H9 (cell line): ENCODE measurements at regions not wholly inside any gene's neighbourhood (a gene's known extent, or its start where the extent isn't known, plus 50 kb on each side); places are given as distances from the start of the nearest gene placed in this dataset.

Source experiments
- DNase-seq: peaks from one replicate; pipeline ENCODE4 v3.0.0-alpha.2; 2017
- H2AFZ ChIP-seq: one replicate; pipeline ENCODE4 v1.6.1; 2013; ENCODE audit warnings: mild to moderate bottlenecking, low read length, control low read depth, moderate library complexity
- H2AK5ac ChIP-seq: 2 replicates; pipeline ENCODE4 v1.6.1; 2013; ENCODE audit warnings: low read length, control low read depth, mixed read lengths; ENCODE audit not compliant: insufficient read length
- H2BK120ac ChIP-seq: one replicate; pipeline ENCODE4 v1.6.1; 2013; ENCODE audit warnings: low read depth, mild to moderate bottlenecking, low read length, control low read depth, inconsistent platforms; ENCODE audit not compliant: poor library complexity, severe bottlenecking
- H2BK12ac ChIP-seq: 2 replicates; pipeline ENCODE4 v1.6.1; 2013; ENCODE audit warnings: low read length, control low read depth, mixed read lengths, low read depth; ENCODE audit not compliant: insufficient read length
- H2BK15ac ChIP-seq: 2 replicates; pipeline ENCODE4 v1.6.1; 2013; ENCODE audit warnings: low read depth, low read length, control low read depth
- H2BK20ac ChIP-seq: one replicate; pipeline ENCODE4 v1.6.1; 2013; ENCODE audit warnings: low read depth, mild to moderate bottlenecking, low read length, control low read depth, inconsistent platforms; ENCODE audit not compliant: poor library complexity, severe bottlenecking
- H2BK5ac ChIP-seq: 2 replicates; pipeline ENCODE4 v1.6.1; 2013; ENCODE audit warnings: low read length, control low read depth, mixed read lengths; ENCODE audit not compliant: insufficient read length
- H3K14ac ChIP-seq: 2 replicates; pipeline ENCODE4 v1.6.1; 2013; ENCODE audit warnings: low read length, control low read depth; ENCODE audit not compliant: insufficient read depth
- H3K18ac ChIP-seq: 2 replicates; pipeline ENCODE4 v1.6.1; 2013; ENCODE audit warnings: low read depth, mild to moderate bottlenecking, mixed read lengths, low read length, control low read depth; ENCODE audit not compliant: insufficient read length
- H3K23ac ChIP-seq: 2 replicates; pipeline ENCODE4 v1.6.1; 2013; ENCODE audit warnings: low read length, control low read depth, mixed read lengths, low read depth; ENCODE audit not compliant: insufficient read length
- H3K23me2 ChIP-seq: 2 replicates; pipeline ENCODE4 v1.6.1; 2013; ENCODE audit warnings: low read depth, mild to moderate bottlenecking, mixed read lengths, low read length, control low read depth; ENCODE audit not compliant: insufficient read length, poor library complexity, severe bottlenecking
- H3K27ac ChIP-seq: 2 replicates; pipeline ENCODE4 v1.5.1; 2013; ENCODE audit warnings: low read length, control low read depth, mixed read lengths, low read depth; ENCODE audit not compliant: insufficient read length
- H3K27me3 ChIP-seq: 2 replicates; pipeline ENCODE4 v1.6.1; 2013; ENCODE audit warnings: low read length, control low read depth, inconsistent platforms; ENCODE audit not compliant: insufficient read depth
- H3K4ac ChIP-seq: 2 replicates; pipeline ENCODE4 v1.6.1; 2013; ENCODE audit warnings: low read depth, mild to moderate bottlenecking, control low read depth, inconsistent platforms, low read length, moderate library complexity
- H3K4me1 ChIP-seq: 2 replicates; pipeline ENCODE4 v1.6.1; 2013; ENCODE audit warnings: low read length, control low read depth, inconsistent platforms; ENCODE audit not compliant: insufficient read depth
- H3K4me2 ChIP-seq: 2 replicates; pipeline ENCODE4 v1.6.1; 2013; ENCODE audit warnings: low read length, control low read depth, mixed read lengths; ENCODE audit not compliant: insufficient read length, insufficient read depth
- H3K56ac ChIP-seq: 2 replicates; pipeline ENCODE4 v1.6.1; 2013; ENCODE audit warnings: low read depth, mild to moderate bottlenecking, mixed read lengths, low read length, control low read depth; ENCODE audit not compliant: insufficient read length
- H3K79me1 ChIP-seq: 2 replicates; pipeline ENCODE4 v1.6.1; 2013; ENCODE audit warnings: low read depth, mild to moderate bottlenecking, moderate library complexity, low read length, control low read depth, inconsistent platforms; ENCODE audit not compliant: insufficient read depth, poor library complexity, severe bottlenecking
- H3K79me2 ChIP-seq: 2 replicates; pipeline ENCODE4 v1.6.1; 2013; ENCODE audit warnings: low read length, control low read depth, inconsistent platforms; ENCODE audit not compliant: insufficient read depth
- H3K9ac ChIP-seq: 2 replicates; pipeline ENCODE4 v1.6.1; 2013; ENCODE audit warnings: low read length, control low read depth, mixed read lengths; ENCODE audit not compliant: insufficient read length; ENCODE audit errors: extremely low read depth
- H3K9me3 ChIP-seq: one replicate; pipeline ENCODE4 v1.6.1; 2013; ENCODE audit warnings: low read depth, low read length, inconsistent platforms; ENCODE audit not compliant: control insufficient read depth
- H3T11ph ChIP-seq: one replicate; pipeline ENCODE4 v1.6.1; 2013; ENCODE audit warnings: mild to moderate bottlenecking, low read length, control low read depth, inconsistent platforms
- H4K20me1 ChIP-seq: one replicate; pipeline ENCODE4 v1.6.1; 2013; ENCODE audit not compliant: control insufficient read depth, insufficient read length, insufficient read depth
- H4K5ac ChIP-seq: 2 replicates; pipeline ENCODE4 v1.6.1; 2013; ENCODE audit warnings: low read depth, mild to moderate bottlenecking, mixed read lengths, low read length, control low read depth; ENCODE audit not compliant: insufficient read length
- H4K8ac ChIP-seq: replicated peaks from 2 replicates; pipeline ENCODE4 v1.6.1; 2013; ENCODE audit warnings: low read length, control low read depth, mixed read lengths, low read depth; ENCODE audit not compliant: insufficient read length
- H4K91ac ChIP-seq: 2 replicates; pipeline ENCODE4 v1.6.1; 2013; ENCODE audit warnings: low read depth, mild to moderate bottlenecking, moderate library complexity, mixed read lengths, low read length, control low read depth; ENCODE audit not compliant: insufficient read length
- H3K27ac Mint-ChIP-seq, 3 experiments: 2 replicates in 2 of 3; 3 replicates in 1 of 3; pipeline ENCODE4 v1.8.0; 2020 to 2021; ENCODE audit warnings: mixed read lengths in 3 of 3, mild to moderate bottlenecking in 1 of 3, moderate library complexity in 1 of 3
- H3K27me3 Mint-ChIP-seq: 2 replicates; pipeline ENCODE4 v1.8.0; 2021; ENCODE audit warnings: low read depth, mild to moderate bottlenecking, moderate library complexity, mixed read lengths
- H3K36me3 Mint-ChIP-seq, 3 experiments: 2 replicates in 2 of 3; 3 replicates in 1 of 3; pipeline ENCODE4 v1.8.0; 2020 to 2021; ENCODE audit warnings: low read depth in 3 of 3, mixed read lengths in 3 of 3; ENCODE audit not compliant: insufficient read depth in 1 of 3
- H3K4me1 Mint-ChIP-seq, 2 experiments: 2 replicates each; pipeline ENCODE4 v1.8.0; 2020; ENCODE audit warnings: mixed read lengths in 2 of 2
- H3K4me3 Mint-ChIP-seq, 2 experiments: 2 replicates in 1 of 2; 3 replicates in 1 of 2; pipeline ENCODE4 v1.8.0; 2020 to 2021; ENCODE audit warnings: mild to moderate bottlenecking in 2 of 2, mixed read lengths in 2 of 2, moderate library complexity in 1 of 2
- H3K9me3 Mint-ChIP-seq, 2 experiments: 2 replicates in 1 of 2; 3 replicates in 1 of 2; pipeline ENCODE4 v1.8.0; 2020; ENCODE audit warnings: mild to moderate bottlenecking in 2 of 2, mixed read lengths in 2 of 2, moderate library complexity in 1 of 2
- CTCF ChIP-seq: fragments of 200-600 bp; sonication (generic); conservative IDR thresholded peaks from 3 replicates; pipeline ENCODE4 v1.8.0; 2021; ENCODE audit warnings: antibody characterized with exemption, mild to moderate bottlenecking

- peaks cover 0 to 9% of the 10 kb centered on the region in 2 experiments; a peak in 2 of 4 replicates for H3K4me1 Mint-ChIP-seq
- no peak overlapping the region for H2AFZ ChIP-seq
- no peak overlapping the region for H2BK5ac ChIP-seq
- no peak overlapping the region for H3K18ac ChIP-seq
- H3K27me3 Mint-ChIP-seq, result no peaks in the 10 kb centered on the region; the same call in 1 of the 2 replicates
- no peak overlapping the region for H3K4ac ChIP-seq
- no peaks in the 10 kb centered on the region for H4K20me1 ChIP-seq
- H2AK5ac ChIP-seq, result no peak overlapping the region
- no peak overlapping the region for H3K23ac ChIP-seq
- H3K27me3 ChIP-seq, result no peaks in the 10 kb centered on the region
- no peak overlapping the region for H2BK20ac ChIP-seq
- no peak overlapping the region for H3K27ac Mint-ChIP-seq
- no peak overlapping the region for H3K14ac ChIP-seq
- peaks cover under 1 to 1% of the 10 kb centered on the region in 2 experiments; a peak in 2 of 5 replicates for H3K9me3 Mint-ChIP-seq
- H4K91ac ChIP-seq, result no peak overlapping the region
- H3K4me2 ChIP-seq, result no peak overlapping the region
- H2BK120ac ChIP-seq, result no peak overlapping the region
- H2BK12ac ChIP-seq, result no peak overlapping the region
- no peak overlapping the region for H4K8ac ChIP-seq
- H3K36me3 Mint-ChIP-seq, result no peaks in the 10 kb centered on the region
- H3T11ph ChIP-seq, result no peak overlapping the region
- TF ChIP-seq CTCF, result no peak
- DNase-seq, result no peak
- peaks cover under 1% of the 10 kb centered on the region for H3K9me3 ChIP-seq
- H3K9ac ChIP-seq, result no peak overlapping the region
- no peaks in the 10 kb centered on the region for H3K23me2 ChIP-seq
- H3K56ac ChIP-seq, result no peak overlapping the region
- no peaks in the 10 kb centered on the region for H3K79me2 ChIP-seq
- no peak overlapping the region for H3K4me3 Mint-ChIP-seq
- H4K5ac ChIP-seq, result no peak overlapping the region
- H3K27ac ChIP-seq, result no peak overlapping the region
- no peaks in the 10 kb centered on the region for H3K79me1 ChIP-seq
- no peaks in the 10 kb centered on the region for H3K4me1 ChIP-seq
- H2BK15ac ChIP-seq, result no peak overlapping the region
These were observed 90.3 kb downstream of the C16orf95 start for GRCh38 chr16:87226926-87227295.
